ENCODE measurements at regions not wholly inside any gene's neighbourhood (a gene's known extent, or its start where the extent isn't known, plus 50 kb on each side); places are given as distances from the start of the nearest gene placed in this dataset.

DNA sequence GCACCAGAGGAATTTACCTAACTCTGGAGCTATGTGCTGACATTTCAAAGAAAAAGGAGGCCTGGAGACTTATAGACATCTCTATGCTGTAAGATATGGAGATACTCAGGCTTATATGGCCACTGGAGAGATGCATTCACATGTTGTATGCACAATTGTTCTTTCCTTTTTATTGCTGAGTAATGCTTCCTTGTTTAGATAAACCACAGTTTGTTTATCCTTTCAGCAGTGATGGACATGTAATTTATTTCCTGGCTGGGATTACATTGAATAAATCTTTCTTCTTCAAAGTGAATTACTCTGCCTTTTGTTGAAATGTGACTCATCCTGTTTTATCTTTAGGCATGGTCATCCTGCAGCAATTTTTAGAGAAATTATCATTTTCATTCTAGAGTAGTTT is 716.7 kb upstream of the GCFC2 start:
- no peaks in the 10 kb centered on the region for H3K9me1 ChIP-seq (replicated peaks; ENCODE audit: control insufficient read depth, extremely low read depth, insufficient read depth, low read length)
- no peaks in the 10 kb centered on the region for H3K79me2 ChIP-seq (ENCODE audit: control insufficient read depth, insufficient read depth, low read length)
- FAIRE-seq (no peak), DNase-seq (ENCODE audit: low read depth, low spot score) (no peak)
- H3K9me3 ChIP-seq (replicated peaks; ENCODE audit: control insufficient read depth, insufficient read depth, low read length) = no peaks in the 10 kb centered on the region
- no peak overlapping the region for H3K9ac ChIP-seq (replicated peaks; ENCODE audit: extremely low read depth, insufficient read depth, low read length)
- CTCF ChIA-PET = no interaction called here
- POLR2A ChIA-PET = no interaction called here
- no peaks in the 10 kb centered on the region for H3K36me3 ChIP-seq (ENCODE audit: control insufficient read depth in 2 of 2, extremely low read depth in 1 of 2, insufficient read depth in 2 of 2, low read length in 2 of 2)
- H2AFZ ChIP-seq (ENCODE audit: low read depth, low read length) = no peak overlapping the region
- no peak overlapping the region for H3K4me2 ChIP-seq (ENCODE audit: insufficient read depth, low read length)
- intact Hi-C loops (cut with micrococcal nuclease) (no loop called here), dilution Hi-C loops (cut with MboI; ENCODE audit: extremely low pct_ligation_motif_present, low sequenced_read_pairs) (no loop called here)
- H3K4me3 ChIP-seq (replicated peaks in 1 of 3; ENCODE audit: insufficient read depth in 1 of 3, low read depth in 1 of 3, low read length in 3 of 3) = no peak overlapping the region
- no TSS peak for BruUV-seq (replicated peaks)
- H4K20me1 ChIP-seq (replicated peaks; ENCODE audit: control insufficient read depth, extremely low read depth, insufficient read depth, low read length) = no peaks in the 10 kb centered on the region
- H3K27me3 ChIP-seq (ENCODE audit: control insufficient read depth in 2 of 2, insufficient read depth in 2 of 2, low read length in 2 of 2) = no peaks in the 10 kb centered on the region
- no peak overlapping the region for H3K27ac ChIP-seq (ENCODE audit: insufficient read depth, low read depth, low read length)
- no peaks in the 10 kb centered on the region for H3K4me1 ChIP-seq (ENCODE audit: control insufficient read depth, extremely low read depth, insufficient read depth, low read length)
- no peak for TF ChIP-seq MYC (IDR thresholded peaks at IDR 0.05; ENCODE audit: low read depth, low read length)
- no peak for TF ChIP-seq FOS (IDR thresholded peaks at IDR 0.05; ENCODE audit: borderline replicate concordance, insufficient read depth, low read length)
- TF ChIP-seq POLR2A (IDR thresholded peaks at IDR 0.05; ENCODE audit: low read depth, low read length) = no peak
- TF ChIP-seq, protein P1, sequence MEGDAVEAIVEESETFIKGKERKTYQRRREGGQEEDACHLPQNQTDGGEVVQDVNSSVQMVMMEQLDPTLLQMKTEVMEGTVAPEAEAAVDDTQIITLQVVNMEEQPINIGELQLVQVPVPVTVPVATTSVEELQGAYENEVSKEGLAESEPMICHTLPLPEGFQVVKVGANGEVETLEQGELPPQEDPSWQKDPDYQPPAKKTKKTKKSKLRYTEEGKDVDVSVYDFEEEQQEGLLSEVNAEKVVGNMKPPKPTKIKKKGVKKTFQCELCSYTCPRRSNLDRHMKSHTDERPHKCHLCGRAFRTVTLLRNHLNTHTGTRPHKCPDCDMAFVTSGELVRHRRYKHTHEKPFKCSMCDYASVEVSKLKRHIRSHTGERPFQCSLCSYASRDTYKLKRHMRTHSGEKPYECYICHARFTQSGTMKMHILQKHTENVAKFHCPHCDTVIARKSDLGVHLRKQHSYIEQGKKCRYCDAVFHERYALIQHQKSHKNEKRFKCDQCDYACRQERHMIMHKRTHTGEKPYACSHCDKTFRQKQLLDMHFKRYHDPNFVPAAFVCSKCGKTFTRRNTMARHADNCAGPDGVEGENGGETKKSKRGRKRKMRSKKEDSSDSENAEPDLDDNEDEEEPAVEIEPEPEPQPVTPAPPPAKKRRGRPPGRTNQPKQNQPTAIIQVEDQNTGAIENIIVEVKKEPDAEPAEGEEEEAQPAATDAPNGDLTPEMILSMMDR (IDR thresholded peaks at IDR 0.05; ENCODE audit: extremely low read depth in 1 of 2, insufficient read depth in 1 of 2, low read depth in 1 of 2, low read length in 2 of 2) = no peak
- no peak for TF ChIP-seq GATA2 (IDR thresholded peaks at IDR 0.05; ENCODE audit: insufficient read depth, insufficient read length, low read depth, low read length)
- TF ChIP-seq, protein P2, sequence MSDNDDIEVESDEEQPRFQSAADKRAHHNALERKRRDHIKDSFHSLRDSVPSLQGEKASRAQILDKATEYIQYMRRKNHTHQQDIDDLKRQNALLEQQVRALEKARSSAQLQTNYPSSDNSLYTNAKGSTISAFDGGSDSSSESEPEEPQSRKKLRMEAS (IDR thresholded peaks at IDR 0.05; ENCODE audit: insufficient read depth, insufficient read length) = no peak
- TF ChIP-seq POLR2AphosphoS5 (IDR thresholded peaks at IDR 0.05; ENCODE audit: insufficient read depth, low read depth, low read length) = no peak
- no peak for TF ChIP-seq EZH2 (IDR thresholded peaks at IDR 0.05; ENCODE audit: borderline replicate concordance, low read depth, low read length, severe bottlenecking)
- no peak for TF ChIP-seq JUN (IDR thresholded peaks at IDR 0.05; ENCODE audit: borderline replicate concordance, insufficient read depth, insufficient read length, low read depth)

All from endothelial cell of umbilical vein (primary cell).